Activated CD8-positive, alpha-beta memory T cell treated with anti-CD3 and anti-CD28 coated beads for 24 hours (primary cell): ENCODE measurements at regions not wholly inside any gene's neighbourhood (a gene's known extent, or its start where the extent isn't known, plus 50 kb on each side); places are given as distances from the start of the nearest gene placed in this dataset.

ENCODE experiments used
- DNase-seq: peaks from one replicate; pipeline ENCODE4 v3.0.0-alpha.2; 2020

DNA sequence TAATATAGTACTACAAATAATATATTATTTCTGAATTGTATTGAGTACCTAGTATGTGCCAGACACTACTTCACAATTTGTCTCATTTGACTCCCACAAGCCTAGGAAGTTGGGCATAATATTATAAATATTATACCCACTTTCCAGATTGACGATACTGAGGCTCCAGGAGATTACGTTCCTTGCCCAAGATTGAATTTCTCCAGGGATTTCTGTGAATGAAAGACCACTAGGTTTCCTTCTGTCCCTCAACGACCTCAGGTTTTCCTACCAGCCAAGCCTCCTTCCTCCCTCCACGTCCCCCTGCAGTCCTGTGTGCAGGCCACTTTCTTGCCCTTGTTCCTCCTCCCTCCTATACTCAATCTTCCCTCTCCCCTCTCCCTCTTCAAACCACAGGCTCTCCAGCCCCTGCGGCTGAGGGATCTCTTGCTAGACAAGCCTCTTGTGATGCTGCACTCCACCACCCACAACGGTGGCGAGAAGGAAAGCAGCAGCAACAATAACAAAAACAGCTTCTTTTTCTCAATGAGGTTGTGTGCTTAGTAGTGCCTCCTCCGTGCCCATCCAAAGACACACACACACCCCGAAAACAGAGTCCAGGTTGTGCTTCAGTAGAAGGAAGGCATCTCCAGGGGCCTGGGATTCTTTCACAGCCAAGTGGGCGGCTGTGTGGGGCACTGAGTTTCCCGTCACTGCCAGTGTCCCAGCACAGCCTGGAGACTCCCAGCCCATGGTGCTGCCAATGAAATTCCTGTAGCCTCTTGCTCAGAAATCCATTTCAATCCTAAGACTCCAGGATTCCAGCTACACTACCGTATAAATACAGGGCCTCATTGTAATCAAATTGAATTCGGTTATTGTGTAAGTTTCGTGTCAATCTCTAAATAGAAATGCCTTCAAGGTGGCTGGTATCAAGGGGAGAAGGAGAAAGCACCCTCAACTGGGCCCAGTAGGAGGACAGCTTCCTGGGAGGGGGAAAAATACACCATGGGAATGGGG is 94.4 kb downstream of the NCR2 start:
- DNase-seq: no peak

DNA sequence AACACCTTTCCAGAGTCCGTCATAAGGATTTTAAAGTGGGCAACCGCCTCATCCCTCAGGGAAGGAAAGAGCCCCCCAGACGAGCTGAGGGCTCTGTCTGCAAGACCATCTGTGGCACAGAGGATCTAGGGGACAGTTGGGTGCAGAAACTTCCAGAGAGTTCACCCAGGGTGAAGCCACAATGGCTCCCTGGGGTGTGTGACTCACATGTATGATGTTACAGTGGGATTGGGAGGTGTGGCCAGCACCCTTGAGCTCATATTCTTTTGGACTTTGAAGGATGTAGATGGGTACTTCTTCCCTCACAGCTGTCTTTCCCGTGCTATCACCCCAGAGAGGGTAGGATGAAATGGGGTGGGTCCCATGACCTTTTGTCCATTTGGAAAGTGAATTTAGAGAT is 95.5 kb downstream of the NCR2 start:
- no peak for DNase-seq

DNA sequence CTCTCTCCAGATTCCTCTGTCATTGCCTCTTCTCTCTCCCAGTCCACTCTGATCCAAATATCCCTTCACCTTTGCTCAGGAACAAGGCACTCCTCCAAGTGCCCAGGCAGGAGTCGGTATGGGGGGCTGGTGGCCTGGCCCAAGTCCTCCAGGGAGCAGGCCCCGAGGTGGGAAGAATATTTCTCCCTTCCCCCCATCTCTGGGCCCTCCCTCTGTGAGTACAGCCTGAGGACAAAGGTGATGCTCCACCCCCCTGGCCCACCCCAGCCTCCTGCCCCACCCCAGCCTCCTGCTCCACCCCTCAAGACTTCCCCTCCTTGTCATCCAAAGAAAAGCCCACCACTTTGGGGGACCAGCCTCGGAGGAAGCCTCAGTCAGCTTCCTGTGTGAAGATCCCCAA is 96.9 kb downstream of the NCR2 start:
- no peak for DNase-seq

DNA sequence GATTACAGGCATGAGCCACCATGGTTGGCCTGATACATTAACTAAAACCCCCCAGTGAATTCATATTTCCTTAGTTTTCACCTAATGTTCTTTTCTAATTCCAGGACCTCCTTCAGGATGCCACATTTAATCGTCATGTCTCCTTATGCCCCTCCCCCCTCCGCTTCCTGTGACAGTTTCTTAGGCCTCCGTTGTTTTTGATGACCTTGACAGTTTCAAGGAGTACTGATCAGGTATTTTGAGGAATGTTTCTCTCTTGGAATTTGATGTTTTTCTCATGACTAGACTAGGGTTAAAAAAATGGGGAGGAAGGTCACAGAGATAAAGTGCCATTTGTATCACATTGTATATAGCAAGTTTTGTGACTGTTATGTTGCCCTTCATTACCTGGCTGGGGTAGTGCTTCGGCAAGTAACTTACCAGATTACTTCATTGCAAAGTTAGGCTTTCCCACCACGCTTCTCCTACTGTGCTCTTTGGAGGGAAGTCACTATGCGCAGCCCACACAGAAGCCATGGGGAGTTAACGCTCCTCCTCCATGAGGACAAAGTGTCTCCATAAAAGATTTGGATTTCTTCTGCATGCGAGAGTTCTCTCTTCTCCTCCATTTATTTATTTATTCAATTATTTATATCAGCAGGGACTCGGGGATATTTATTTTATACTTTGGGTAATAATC is 99.5 kb downstream of the NCR2 start:
- DNase-seq: no peak

DNA sequence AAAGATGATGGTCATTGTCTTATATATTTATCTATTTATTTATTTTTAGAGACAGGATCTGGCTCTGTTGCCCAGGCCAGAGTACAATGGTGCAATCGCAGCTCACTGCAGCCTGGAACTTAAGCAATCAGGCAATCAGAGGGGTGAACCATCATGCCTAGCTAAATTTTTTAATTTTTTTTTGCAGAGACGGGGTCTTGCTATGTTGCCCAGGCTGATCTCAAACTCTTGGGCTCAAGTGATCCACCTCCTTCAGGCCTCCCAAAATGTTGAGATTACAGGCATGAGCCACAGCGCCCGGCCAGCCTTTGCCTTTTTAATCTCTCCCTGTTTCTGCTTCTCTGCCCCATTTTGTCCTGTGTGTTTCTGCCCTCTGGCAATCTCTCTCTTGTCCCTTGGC is 102.2 kb downstream of the NCR2 start:
- no peak for DNase-seq

DNA sequence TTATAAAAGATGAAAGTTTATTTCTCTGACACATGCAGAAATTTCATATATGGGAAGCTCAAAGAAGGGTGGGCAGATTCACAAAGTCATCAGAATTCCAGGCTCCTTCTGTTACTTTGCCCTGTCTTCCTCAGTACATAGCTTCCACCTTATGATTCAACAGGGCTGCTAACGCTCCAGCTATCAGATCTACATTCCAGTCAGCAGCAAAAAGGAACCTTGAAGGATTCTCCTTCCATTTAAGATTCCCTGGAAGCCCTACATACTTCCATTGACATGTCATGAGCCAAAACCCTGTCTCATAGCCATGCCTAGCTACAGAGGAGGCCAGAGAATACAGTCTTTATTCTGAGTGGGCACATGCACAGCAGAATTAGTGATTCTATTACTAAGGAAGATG is 103.3 kb downstream of the NCR2 start:
- no peak for DNase-seq

DNA sequence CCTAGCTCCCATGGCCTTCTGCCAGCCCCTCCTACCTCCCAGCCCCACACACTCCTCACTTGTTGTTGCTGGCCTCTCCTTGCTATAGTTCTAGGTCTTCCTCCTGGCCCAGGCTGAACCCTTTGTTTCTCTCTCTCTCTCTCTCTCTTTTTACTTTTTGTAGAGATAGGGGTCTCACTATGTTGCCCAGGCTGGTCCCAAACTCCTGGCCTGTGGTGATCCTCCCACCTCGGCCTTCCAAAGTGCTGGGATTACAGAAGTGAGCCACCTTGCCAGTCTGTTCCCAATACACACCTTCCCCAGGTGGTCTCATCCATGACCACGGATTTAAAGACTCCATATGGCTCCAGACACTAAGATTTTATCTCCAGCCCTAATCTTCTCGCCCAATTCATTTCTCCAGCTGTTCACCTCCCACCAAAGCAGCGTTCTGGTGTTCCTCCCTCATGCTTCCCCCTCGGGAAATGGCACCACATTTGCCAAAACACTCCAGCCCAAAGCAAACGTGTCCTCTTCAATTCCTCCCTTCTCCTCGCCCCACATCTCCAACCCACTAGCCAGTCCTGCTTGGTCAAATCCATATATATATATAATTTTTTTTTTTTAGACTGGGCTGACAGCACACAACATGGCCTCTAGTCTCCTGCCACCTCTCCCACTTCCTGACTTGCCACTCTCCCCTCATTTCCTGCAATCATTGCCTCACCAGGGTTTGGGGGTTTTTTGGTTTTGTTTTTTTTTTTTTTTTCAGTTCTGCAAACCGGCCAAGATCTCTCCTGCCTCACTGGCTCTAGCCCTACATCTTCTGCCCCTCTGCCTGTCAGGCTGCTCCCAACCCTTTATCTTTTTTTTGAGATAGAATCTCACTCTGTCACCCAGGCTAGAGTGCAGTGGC is 104.4 kb downstream of the NCR2 start:
- no peak for DNase-seq

DNA sequence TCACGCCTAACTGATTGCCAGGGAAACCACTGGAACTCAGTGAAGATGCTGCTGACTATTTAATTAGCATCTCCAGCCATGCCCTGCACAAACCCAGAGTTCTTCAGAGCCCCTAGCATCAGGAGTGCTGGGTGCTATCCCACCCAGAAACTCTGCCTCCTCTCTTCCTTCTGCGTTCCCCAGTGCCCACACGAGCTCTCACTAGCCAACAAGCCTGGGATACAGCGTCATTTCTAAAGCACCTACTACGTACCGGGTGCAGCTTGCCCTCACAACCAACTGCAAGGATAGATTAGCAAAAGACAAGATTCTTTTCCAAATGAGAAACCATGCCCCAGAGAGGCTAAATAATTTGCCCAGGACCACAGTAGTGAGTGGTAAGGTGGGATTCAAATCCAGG is 105.2 kb upstream of the FOXP4 start:
- DNase-seq: no peak

DNA sequence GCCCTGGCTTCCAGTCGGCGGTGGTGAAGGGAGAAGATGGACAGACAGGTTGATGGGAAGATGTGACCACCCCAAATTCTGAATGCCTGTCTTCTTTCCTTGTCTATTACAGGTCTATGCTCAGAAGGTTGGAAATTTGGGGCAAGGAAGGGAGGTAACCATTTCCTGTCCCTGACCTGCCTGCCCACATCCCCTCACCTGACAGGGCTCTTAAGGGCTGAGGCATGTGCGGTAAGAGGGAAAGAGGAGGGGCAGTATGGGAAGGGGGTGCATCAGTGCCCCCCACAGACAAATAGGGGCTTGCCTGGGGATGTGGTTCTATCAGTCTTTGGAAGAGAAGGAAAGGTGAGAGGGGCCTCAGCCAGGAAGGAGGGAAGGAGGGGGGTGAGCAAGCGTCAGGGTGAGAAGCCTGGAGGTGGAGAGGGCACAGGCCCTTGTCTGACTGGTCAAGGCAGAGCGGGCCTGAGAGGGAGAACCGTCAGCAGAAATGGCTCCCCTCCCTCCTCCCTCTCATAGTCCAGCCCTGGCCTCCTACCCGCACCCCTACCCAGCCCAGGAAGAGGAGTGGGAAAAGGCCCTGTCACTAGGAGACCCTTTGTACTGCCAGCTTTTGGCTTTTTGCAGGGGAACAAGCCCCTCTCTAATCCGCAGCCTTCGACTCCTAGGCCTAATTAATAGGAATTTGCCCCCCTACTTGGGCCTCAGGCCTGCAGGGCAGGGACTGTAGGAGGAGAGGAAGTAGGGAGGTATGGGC is 104.4 kb upstream of the FOXP4 start:
- DNase-seq: no peak

DNA sequence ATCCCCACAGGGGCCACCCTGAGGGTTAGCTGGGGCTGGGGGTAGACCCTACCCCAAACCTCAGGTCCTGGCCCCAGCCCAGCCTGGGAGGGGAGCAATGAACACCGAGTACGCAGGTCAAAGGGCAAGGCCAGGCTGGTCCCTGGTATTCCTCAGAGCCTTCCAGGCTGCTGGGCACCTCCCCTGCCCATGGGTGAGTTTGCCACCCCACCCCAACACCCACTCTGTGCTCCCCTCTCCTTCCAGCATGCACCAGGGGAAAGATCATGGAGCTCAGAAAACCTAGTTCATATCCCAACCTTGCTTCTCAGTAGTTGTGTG is 103.9 kb upstream of the FOXP4 start:
- no peak for DNase-seq

DNA sequence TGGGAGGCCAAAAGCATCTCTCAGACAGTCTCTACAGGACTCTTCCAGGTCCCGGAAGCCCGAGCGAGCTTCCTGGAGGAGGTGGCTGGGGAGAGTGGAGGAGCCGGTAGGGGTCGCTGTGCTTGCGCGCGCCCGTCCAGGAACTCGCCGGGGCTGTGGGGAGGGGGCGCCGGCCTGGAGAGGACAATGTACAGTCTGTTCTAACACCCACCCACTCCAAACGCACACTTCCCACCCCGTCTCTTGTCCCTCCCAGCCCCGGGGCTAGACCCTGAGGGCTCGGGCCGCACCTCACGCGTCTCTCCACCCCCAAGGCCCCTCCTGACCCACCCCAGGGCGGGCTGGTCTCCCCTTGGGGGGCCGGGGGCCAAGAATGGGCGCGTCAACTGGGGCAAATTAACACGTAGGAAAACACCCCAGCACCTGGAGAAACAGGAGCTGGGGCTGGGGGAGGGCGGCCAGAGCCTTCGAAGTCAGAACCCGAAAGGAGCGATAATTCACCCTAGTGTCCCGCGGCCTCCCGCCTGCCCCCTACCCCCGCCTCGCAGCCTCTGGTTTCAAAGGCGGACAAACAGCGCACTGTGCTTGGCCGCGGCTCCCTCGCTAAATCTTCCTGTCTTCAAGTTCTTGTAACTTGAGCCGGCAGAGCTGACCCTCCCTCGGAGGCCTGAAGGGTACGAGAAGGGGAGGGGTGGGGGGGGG is 103.2 kb upstream of the FOXP4 start:
- peak; percentile 69 for DNase-seq

DNA sequence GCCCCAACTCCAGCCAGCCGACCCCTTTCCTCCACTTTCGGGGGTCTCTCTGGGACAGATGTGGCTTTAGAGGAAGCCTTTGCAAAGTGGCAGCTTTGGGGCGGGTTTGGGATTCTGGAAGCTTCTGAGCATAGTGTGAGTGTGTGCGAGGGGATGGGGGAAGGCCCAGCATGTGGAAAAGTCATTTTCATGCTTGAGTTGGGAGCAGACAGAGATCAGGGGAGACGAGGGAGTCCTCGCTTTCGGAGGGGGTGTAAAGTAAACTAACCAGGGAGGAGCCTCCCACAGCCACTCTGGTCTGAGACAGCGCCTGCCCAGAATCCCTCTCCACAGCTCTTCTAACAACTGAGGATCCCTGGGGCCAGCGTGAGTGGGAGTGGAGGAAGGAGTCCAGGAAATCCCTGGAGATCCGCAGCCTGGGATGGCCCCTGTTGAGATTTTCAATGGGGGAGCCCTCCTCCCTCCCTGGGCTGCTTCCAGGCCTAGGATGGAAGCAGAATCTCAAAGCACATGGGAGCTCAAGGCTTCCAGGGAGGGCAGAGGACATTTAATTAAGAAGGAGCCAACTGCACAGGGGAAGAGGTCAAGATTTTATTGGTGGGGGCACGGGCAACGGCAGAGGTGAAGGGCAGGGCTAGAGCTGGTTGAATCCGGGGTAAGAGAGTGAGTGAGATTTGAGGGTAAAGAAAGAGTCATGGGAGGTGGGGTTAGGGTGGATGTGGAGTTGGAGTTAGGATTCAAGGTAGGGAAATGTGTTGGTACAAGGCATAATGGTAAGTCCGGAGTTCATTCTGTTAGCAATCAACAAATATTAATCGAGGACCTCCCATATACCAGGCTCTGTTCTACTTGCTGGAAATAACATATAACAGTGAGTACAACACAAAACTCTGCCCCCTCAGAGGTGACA is 102.3 kb upstream of the FOXP4 start:
- no peak for DNase-seq

DNA sequence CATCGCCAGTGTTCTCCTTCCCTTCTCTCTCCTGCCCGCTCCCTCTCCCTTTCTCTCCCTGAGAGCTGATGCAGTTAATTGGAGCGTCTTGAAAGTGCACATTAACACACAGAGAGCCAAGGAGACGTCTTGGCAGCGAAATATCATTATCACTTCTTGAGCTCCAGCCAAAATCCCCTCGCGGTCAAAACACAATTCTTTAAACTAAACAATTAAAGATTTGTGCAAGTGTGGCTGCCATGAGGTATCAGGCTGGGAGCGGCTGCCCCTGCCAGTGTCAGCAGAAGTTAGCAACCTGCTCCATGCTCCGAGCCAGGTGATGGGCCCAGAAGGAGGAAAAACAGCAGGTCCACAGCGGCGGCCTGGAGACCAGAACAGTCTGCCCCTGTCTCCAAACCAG is 100.9 kb upstream of the FOXP4 start:
- no peak for DNase-seq

DNA sequence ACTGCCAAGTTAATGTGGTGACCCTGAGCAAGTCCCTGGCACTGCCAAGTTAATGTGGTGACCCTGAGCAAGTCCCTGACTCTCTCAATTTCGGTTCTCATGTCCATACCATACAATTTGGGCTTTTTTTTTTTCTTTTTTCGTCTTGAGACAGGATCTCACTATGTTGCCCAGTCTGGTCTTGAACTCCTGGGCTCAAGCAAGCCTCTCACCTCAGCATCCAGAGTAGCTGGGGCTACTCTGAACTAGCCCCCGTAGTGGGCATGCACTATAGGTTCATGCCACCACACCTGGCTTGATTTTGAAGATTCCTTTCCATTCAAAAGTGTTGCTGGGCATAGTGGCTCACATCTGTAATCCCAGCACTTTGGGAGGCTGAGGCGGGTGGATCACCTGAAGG is 100.0 kb upstream of the FOXP4 start:
- no peak for DNase-seq

DNA sequence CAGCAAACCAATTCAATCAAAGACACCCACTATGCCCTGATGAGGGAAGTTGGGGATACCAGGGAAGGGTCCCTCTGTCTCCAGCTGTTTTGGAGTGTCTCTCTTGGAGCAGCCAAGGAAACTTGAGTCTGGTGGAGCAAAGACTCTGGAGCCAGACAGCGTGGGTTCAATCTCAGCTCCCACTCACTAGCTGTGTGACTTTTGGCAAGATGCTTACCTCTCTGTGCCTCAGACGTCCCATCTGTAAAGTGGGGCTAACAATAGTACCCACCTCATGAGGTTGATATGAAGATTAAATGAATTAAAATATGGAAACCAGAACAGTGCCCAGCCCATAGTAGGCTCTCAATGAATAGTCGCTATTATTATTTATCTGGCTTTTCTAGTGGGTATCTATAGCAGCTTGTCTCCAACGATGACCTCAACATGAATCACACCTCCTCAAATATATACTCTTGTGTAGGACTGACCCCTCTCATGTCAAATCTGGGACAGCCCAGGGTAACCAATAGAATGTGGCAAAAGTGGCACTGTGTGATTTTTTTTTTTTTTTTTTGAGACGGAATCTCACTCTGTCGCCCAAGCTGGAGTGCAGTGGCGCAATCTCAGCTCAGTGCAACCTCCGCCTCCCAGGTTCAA is 99.2 kb upstream of the FOXP4 start:
- no peak for DNase-seq

DNA sequence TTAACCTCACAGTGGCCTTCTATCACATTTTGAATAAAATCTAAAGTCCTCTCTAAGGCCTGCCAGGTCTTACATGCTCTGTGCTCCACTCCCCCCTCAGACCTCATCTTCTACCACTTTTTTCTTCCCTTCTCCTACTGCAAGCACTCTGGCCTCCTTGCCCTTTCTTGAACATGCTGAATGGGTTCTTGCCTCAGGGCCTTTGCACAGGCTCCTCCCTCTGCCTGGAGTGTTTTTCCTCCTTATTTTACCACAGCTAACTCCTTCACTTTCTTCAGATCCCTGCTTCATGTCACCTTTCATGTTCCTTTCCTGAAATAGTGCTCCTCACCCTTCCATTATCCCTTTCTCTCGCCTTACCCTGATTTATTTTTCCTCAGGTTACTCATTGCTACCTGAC is 97.9 kb upstream of the FOXP4 start:
- DNase-seq: no peak

DNA sequence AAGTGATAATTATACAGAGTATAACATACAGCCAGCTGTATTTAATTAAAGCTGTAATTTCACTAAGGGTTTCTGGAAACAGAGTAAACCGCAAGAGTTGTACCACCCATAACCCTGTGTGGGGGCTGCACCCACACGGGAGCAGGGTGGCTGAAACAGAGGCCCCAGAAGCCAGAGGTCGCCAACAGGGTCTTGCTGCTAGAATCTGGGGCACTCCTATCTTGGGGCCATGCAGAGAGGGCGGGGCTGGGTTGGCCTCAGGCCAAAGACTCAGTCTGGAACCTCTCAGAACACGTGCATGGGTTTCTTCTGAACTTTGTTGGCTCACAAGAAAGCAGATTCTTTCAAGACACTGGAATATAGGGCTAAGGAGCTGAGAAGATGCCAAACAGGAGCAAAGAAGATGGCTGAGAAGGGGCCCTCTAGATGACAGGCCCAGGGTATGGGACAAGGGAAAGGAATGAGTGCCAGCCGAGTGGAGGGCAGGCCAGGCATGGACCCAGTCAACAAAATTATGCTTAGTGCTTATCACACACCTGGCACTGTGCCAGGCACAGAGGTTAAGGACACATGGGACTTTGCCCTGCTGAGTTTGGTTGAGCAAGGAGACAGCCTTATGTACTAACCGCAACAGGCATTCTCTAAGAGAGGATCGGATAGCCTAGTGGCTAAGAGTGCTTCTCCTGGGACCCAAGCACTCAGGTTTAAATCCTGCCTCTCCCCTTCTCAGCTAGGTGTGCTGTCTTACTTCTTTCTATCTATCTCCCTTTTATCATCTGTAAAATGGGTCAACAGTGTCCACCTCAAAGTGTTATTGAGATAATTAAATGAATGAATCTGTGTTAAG is 96.6 kb upstream of the FOXP4 start:
- no peak for DNase-seq

DNA sequence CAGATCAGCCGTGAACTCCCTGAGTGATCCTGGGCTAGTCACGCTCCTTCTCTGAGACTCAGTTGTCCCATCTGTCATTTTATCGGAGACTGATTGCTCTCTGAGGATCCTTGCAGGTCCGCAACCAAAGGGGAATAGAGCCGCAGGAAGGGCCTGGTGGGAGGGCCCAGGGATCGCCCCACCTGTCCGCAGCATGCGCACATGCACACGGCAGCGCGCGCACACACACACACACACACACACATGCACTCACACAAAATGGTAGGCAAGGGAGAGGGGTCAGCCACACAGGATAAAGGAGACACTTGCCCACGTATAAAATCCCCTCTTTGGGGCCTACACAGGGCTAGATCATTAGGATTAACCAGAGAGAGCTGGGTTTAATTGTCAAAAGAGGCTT is 95.6 kb upstream of the FOXP4 start:
- DNase-seq: no peak

DNA sequence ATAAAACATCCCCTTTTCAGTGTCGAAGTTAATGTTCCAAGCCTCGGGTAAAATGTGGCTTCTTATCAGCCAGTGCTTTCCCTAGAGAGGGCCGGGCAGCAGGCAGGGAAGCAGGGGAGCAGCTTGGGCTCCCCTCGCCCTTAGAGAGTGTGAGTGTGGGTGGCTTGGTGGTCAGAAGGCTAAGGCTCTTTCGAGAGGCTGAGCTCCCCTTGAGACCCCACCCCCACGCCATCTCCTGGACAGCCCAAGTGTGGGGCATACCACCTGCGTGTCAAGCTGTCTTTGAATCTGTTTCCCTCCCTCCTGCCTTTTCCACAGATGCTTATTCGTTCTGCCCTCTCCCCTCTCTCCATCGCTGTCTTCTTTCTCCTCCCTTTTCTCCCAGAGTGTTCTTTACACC is 95.1 kb upstream of the FOXP4 start:
- DNase-seq: no peak
